Frontal cortex (tissue), 3 donors: ENCODE measurements at regions not wholly inside any gene's neighbourhood (a gene's known extent, or its start where the extent isn't known, plus 50 kb on each side); places are given as distances from the start of the nearest gene placed in this dataset.

ENCODE experiments used
- DNase-seq, 2 donors: peaks; one replicate each; pipeline ENCODE4 v3.0.0; 2012; ENCODE audit warnings: low spot score in 2 of 2
- FAIRE-seq: peaks from 2 replicates; lab custom pipeline; 2012; peaks lifted over from hg19 to GRCh38; lab: Jason Lieb, UNC
- donor health status: control.
- donor health status: control.
- donor health status: control.

- DNase-seq, result no peak
- FAIRE-seq, result no peak
These were observed 476.6 kb downstream of the IRS2 start for GRCh38 chr13:109309625-109310363.

DNA sequence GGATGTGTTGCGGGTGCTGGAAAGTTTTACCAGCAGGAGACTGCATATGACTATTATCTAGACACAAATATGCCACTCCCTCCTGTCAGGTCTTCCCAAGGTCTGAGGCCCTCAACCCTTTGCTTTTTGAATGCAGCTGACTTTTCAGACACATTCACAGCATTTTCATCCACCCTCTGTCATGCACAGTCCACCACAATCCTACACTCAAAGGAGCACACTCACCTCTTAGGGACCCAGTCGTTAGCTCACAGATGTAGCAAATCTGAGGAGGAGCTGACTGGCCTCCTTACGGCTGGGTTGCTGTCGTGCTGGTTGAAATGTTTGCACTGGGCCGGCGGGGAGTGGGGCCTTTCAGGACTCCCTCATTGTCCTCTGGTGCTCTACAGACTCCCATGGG lies 479.4 kb downstream of the IRS2 start:
- FAIRE-seq, result no peak
- no peak for DNase-seq

- no peak for DNase-seq
These were observed 484.7 kb downstream of the IRS2 start for GRCh38 chr13:109301726-109302125.

GRCh38 chr13:109301276-109301675 lies 485.1 kb downstream of the IRS2 start:
- FAIRE-seq (no peak), DNase-seq (no peak)

More at GRCh38 chr13:109301726-109302125, 484.7 kb downstream of the IRS2 start:
- FAIRE-seq, result no peak

- FAIRE-seq (no peak), DNase-seq (no peak)
These were observed 488.8 kb downstream of the IRS2 start for GRCh38 chr13:109297628-109298027.

GRCh38 chr13:109293166-109293565 lies 493.2 kb downstream of the IRS2 start:
- no peak for FAIRE-seq

DNA sequence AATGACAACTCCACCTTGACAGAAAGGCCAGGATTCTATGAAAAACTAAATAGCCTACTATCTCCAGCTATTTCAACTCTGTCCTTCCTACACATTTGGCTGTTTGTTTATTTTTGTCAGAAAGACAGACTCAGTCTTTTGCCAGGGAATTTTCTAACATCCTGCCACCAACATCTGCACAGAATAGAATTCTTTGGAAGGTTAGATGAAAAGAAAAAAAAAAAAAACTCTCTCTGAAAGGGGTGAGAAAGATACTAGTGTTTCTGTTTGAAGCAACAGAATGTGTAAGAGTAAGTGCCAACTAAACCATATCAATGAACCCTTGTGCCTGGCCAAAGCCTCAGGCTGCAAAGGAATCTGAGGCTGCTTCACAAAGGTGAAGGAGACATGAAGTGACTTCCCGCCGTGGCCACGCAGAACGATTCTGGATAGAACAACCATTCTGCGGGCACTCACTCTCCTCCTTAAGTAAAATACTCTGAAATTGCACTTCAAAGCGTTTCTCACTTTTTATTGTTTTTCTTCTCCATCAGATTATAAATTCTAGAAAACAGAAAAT lies 498.2 kb downstream of the IRS2 start:
- DNase-seq (no peak), FAIRE-seq (no peak)

More at GRCh38 chr13:109293166-109293565, 493.2 kb downstream of the IRS2 start:
- no peak for DNase-seq

- FAIRE-seq, result no peak
These were observed 498.8 kb downstream of the IRS2 start for GRCh38 chr13:109287553-109287952.

DNA sequence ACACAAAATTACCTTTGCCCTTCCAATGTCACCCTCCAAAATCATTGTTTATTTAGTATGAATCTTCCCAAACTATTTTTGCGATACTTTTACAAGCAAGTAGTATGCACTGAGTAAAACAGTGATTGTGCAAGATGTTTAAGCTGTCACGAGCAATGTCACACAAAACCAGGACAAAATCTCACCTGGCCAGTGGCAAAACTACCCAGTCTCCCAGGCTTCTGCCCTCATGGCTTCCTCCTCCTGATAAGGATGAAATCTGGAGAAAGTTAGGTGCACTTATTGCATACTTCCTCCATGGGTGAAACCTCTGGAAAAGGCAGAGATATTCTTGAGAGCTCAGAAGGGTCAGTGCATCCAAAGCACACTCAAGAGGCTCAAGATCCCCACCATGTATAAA lies 500.8 kb downstream of the IRS2 start:
- DNase-seq, result no peak
- no peak for FAIRE-seq

More at GRCh38 chr13:109287553-109287952, 498.8 kb downstream of the IRS2 start:
- DNase-seq, result no peak

GRCh38 chr13:109281903-109282635 lies 504.3 kb downstream of the IRS2 start:
- FAIRE-seq (no peak), DNase-seq (no peak)

DNA sequence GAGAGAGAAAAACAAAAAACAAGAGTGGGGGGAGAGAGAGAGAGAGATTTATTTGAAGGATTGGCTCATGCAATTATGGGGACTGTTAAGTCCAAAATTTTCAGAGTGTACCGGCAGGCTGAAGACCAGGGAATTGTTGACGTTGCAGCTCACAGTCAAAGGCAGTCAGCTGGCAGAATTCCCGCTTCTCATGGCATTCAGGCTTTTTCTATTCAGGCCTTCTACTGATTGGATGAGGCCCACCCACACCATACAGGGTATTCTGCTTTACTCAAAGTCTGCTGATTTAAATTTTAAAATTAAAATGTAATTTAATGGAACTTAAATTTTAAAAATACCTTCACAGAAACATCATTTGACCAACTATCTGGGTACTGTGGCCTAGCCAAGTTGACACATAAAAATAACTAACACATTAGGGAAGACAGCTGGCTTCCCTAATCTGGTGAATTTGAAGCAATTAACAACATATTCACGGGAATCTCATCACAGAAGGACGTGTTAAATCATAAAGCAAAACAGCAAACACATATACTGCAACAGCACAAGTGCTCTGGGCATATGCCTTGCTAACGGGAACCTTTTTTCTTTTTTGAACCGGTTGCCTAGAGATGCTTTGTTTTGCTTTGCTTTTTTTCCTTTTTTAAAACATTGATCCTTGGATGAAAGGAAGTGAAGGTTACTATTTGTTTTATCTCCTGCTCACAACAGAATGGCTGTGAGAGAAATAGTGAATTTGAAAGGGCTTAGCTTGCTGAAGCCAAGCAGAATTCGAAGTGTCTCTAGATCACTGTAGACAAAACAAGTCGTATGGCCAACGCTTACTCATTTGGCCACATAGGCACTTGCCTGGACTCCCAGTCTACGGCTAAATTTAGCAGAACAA lies 505.1 kb downstream of the IRS2 start:
- FAIRE-seq (no peak), DNase-seq (no peak)

DNA sequence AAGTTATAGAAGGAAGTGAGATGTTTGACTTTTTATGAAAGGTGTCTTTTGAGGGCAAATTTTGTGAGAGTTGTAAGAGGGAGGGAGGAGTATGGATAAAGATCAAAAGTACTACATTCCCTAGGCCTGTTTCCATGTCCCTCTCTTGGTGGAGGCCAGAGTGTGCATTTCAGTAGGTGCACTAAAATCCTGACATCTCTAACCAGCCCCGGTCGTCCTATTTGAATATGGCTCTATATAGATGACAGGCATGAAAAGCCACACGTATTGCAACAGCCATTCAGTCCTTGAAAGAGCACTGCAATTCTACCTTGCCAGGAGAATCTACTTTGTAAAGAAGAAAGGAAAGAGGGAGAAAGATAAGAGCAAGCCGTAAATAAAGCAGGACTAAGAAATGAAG lies 510.1 kb downstream of the IRS2 start:
- FAIRE-seq, result no peak
- no peak for DNase-seq

GRCh38 chr13:109275852-109276251 lies 510.5 kb downstream of the IRS2 start:
- no peak for DNase-seq
- no peak for FAIRE-seq

GRCh38 chr13:109275139-109275745 lies 511.1 kb downstream of the IRS2 start:
- FAIRE-seq, result no peak
- no peak for DNase-seq

GRCh38 chr13:109274188-109274821 lies 512.1 kb downstream of the IRS2 start:
- no peak for FAIRE-seq
- no peak for DNase-seq

DNA sequence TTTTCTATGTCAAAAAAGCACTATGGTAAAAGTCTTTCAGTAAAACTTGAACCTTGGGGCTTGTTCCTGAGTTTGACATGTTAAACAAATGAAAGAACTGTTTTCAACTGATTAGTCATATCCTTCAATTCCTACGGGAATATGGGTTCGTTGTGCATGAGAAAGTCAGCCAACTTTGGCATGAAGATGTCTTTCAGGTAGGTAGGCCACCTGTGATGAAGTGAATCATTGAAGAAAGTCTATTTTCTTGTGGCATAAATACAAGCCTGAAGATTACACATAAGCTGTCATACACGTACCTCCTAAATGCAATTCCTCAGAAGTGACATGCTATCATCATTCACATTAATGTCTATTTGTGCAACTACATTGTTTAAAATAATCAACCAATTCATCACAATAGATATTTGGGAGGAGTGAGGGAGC lies 513.0 kb downstream of the IRS2 start:
- DNase-seq, result no peak
- no peak for FAIRE-seq

GRCh38 chr13:109272595-109273325 lies 513.6 kb downstream of the IRS2 start:
- no peak for DNase-seq
- FAIRE-seq, result no peak
